IPS DF 6.9 (cell line): ENCODE measurements at regions not wholly inside any gene's neighbourhood (a gene's known extent, or its start where the extent isn't known, plus 50 kb on each side); places are given as distances from the start of the nearest gene placed in this dataset.
"Not testable (repeated sequence)": the region's sequence is repeated elsewhere in the genome, so short reads cannot be mapped to it uniquely, and the experiment has no call there.

Experiments
- DNase-seq: peaks from one replicate; pipeline ENCODE4 v3.0.0-alpha.2; 2013; ENCODE audit warnings: low read depth, low spot score
- H3K27ac ChIP-seq: one replicate; pipeline ENCODE4 v1.5.1; 2013; ENCODE audit warnings: low read length, control low read depth
- H3K27me3 ChIP-seq: 2 replicates; pipeline ENCODE4 v1.6.1; 2013; ENCODE audit warnings: mild to moderate bottlenecking, low read length; ENCODE audit not compliant: control insufficient read depth, insufficient read depth
- H3K36me3 ChIP-seq: 2 replicates; pipeline ENCODE4 v1.6.1; 2013; ENCODE audit warnings: low read length; ENCODE audit not compliant: control insufficient read depth, insufficient read depth
- H3K4me1 ChIP-seq: 2 replicates; pipeline ENCODE4 v1.6.1; 2013; ENCODE audit warnings: low read length; ENCODE audit not compliant: control insufficient read depth, insufficient read depth
- H3K4me3 ChIP-seq: 2 replicates; pipeline ENCODE4 v1.5.1; 2013; ENCODE audit warnings: mild to moderate bottlenecking, low read length
- H3K9me3 ChIP-seq: 2 replicates; pipeline ENCODE4 v1.6.1; 2013; ENCODE audit warnings: low read length, inconsistent platforms; ENCODE audit not compliant: control insufficient read depth, insufficient read depth
- WGBS: extraction: QIAGEN DNeasy Blood & Tissue Kit; methylation state at CpG from one replicate; pipeline ENCODE4 v1.1.7; 2013; ENCODE audit warnings: mixed read lengths, missing lambda C conversion rate; ENCODE audit not compliant: insufficient read length, insufficient coverage; 5-methylcytosine and 5-hydroxymethylcytosine counted together

DNA sequence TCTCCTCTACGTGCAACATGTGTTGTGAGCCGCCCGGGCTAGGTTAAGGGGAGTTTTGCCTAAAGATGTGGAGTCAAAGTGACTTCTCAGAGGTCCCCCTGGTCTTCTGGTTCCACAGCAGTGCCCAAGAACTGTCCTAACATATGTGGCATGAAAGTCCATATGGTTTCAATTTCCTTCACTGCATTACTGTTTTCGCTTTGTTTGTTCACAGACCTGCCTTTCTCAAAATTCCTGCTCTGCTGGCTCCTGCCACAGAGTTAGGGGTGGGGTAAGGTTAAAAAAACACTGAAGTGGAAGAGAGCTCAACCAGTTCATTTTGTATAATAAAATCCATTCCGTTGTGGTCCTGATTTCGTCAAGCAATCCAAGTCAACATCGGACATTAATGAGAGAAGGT lies 289.4 kb downstream of the DMAC1 start:
- no peaks in the 10 kb centered on the region for H3K4me1 ChIP-seq
- no peaks in the 10 kb centered on the region for H3K36me3 ChIP-seq
- WGBS: no CpG with 5 or more reads among the region's 7 CpGs
- H3K27ac ChIP-seq: no peak overlapping the region
- no peaks in the 10 kb centered on the region; the same call in 1 of the 2 replicates for H3K9me3 ChIP-seq
- no peaks in the 10 kb centered on the region for H3K27me3 ChIP-seq
- no peak overlapping the region for H3K4me3 ChIP-seq
- DNase-seq: no peak

DNA sequence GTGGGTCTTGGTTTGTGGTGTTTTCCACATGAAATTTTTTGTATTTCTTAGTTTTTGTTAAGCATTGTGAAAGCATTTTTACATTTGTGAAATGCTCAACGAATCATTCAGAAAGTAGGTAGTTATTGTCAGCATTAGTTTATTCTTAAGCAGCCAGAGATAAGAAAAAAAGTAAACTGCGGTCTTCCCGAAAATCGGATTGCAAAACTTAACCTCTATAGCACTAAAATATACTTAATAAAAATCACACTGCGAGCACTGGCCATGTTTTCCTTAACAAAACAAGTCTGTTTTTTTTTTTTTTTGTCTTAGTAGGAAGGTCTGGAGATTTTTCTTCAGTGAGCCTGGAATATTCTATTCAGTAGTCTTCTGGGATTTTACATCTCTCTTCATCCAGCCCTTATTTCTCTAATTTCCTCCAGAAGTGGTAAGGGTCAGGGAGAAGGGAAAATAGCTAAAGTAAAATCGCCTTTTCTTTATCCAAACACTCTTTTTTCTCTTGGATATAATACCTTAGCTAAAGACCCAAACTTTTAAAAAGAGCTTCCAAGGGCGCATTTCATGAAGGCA lies 289.9 kb downstream of the DMAC1 start:
- H3K36me3 ChIP-seq: no peaks in the 10 kb centered on the region
- H3K4me3 ChIP-seq: no peak overlapping the region
- no peaks in the 10 kb centered on the region for H3K4me1 ChIP-seq
- H3K9me3 ChIP-seq: no peaks in the 10 kb centered on the region; the same call in 1 of the 2 replicates
- WGBS: no CpG with 5 or more reads among the region's 7 CpGs
- no peak for DNase-seq
- no peaks in the 10 kb centered on the region for H3K27me3 ChIP-seq
- H3K27ac ChIP-seq: no peak overlapping the region

GRCh38 chr9:7508516-7508915 lies 291.1 kb downstream of the DMAC1 start:
- H3K4me1 ChIP-seq: no peaks in the 10 kb centered on the region
- no CpG with 5 or more reads among the region's 1 CpG for WGBS
- no peaks in the 10 kb centered on the region for H3K27me3 ChIP-seq
- H3K9me3 ChIP-seq: no peaks in the 10 kb centered on the region; the same call in 1 of the 2 replicates
- no peak overlapping the region for H3K4me3 ChIP-seq
- DNase-seq: no peak
- no peaks in the 10 kb centered on the region for H3K36me3 ChIP-seq
- H3K27ac ChIP-seq: no peak overlapping the region

DNA sequence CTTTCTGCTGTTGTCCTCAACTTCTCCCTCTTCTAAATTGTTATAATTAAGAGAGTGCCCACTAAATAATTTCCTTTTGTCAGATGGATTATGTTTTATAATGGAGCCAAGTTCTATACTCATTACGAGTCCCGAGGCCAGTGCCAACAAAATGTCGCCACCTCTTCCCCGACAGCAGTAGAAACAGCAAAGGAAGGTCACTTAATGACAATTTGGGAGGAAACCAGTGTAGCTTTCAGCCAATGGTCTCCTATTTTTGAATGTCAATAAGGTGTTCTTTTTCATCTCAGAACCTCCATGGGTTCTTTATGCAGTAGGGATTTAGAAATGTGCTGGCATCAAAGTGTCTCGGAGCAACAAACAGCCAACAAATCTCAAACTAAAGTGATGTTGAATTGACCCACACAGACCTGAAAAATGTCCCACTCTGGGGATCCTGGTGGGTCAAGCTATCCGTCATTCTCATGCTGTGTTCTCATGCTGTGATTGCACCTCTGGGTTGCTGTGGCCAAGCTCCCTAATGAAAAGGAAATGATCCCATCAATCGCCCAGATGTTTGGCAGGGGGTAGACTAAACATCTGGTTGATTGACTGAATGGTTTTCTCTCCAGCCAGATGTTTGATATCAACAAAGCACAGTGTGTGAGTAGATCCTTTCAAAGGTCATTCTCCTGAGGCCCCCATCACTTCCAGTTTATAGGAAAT lies 291.9 kb downstream of the DMAC1 start:
- Histone ChIP-seq H3K4me3 (no peak overlapping the region), H3K9me3 (no peaks in the 10 kb centered on the region; the same call in 1 of the 2 replicates), H3K27me3 (no peaks in the 10 kb centered on the region), H3K27ac (no peak overlapping the region), H3K4me1 (no peaks in the 10 kb centered on the region), H3K36me3 (no peaks in the 10 kb centered on the region)
- DNase-seq: no peak
- no CpG with 5 or more reads among the region's 7 CpGs for WGBS

- Histone ChIP-seq H3K36me3 (no peaks in the 10 kb centered on the region), H3K4me3 (no peak overlapping the region), H3K4me1 (no peaks in the 10 kb centered on the region), H3K27ac (no peak overlapping the region), H3K9me3 (no peaks in the 10 kb centered on the region; the same call in 1 of the 2 replicates), H3K27me3 (no peaks in the 10 kb centered on the region)
- WGBS: no CpG with 5 or more reads among the region's 2 CpGs
- DNase-seq: no peak
Measured at GRCh38 chr9:7507026-7507425, 292.6 kb downstream of the DMAC1 start.

DNA sequence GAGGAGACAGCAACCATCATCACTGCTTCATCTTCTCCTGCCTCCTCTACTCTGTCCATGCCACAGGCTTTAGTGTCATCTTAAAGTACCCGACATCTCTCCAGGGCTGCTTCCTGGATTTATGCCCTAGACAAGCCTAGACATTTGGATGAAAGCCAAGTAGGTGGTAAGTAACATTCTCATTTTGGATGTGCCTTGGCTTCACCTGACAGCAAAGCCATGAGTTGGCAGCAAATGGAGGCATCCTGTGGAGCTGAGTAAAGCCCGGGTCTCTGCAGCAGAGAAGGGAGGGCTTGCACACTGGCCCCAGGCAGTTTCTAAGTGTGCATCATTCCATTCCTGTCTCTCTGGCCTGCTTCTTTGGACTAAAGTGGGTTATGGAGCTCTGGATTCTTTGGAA lies 299.1 kb downstream of the DMAC1 start:
- Histone ChIP-seq H3K4me3 (no peak overlapping the region), H3K27ac (no peak overlapping the region), H3K4me1 (no peaks in the 10 kb centered on the region), H3K36me3 (no peaks in the 10 kb centered on the region), H3K27me3 (no peaks in the 10 kb centered on the region), H3K9me3 (no peaks in the 10 kb centered on the region)
- DNase-seq: no peak
- no CpG with 5 or more reads among the region's 2 CpGs for WGBS

GRCh38 chr9:7491641-7492040 lies 307.9 kb downstream of the DMAC1 start:
- Histone ChIP-seq H3K27me3 (no peaks in the 10 kb centered on the region), H3K27ac (no peak overlapping the region), H3K36me3 (no peaks in the 10 kb centered on the region), H3K4me1 (no peaks in the 10 kb centered on the region), H3K4me3 (no peak overlapping the region), H3K9me3 (no peaks in the 10 kb centered on the region)
- WGBS: no CpG with 5 or more reads among the region's 2 CpGs
- DNase-seq: no peak

DNA sequence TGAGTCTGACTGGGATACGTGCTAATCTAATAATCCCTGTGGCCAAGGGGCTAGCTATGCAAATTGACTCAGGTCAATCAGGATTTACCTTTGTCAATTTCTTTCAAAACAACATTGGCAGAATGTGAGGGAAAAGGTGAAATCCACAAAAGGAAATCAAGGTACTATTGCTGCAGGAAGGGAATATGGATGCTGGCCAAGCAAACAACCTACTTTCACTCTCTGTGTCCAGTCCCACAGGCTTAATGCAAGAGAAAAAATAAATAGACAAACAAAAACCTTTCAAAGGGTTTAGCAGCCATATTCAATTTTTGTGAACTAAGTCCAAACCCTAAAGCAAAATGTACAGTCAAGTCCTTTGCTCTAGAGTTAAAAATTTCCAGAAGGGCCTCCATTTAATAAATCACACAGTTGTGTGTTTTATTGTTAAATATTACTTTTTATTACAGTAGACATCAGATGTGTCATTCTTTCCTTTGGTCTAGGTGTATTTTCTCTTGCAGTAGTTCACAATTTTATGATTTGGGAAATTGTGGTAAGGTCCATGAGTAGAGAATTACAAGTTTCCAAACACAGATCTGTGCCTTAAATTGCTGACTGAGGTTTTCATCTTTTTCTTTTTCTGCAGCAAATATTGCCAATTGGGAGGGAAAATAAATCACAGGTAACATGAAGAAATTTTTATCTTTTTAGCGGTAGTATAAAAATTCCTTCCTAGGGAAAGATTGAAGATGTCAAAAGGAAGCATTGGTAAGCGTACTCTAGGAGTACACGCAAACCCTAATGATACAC lies 309.1 kb downstream of the DMAC1 start:
- Histone ChIP-seq H3K36me3 (no peaks in the 10 kb centered on the region), H3K4me3 (no peak overlapping the region), H3K27me3 (no peaks in the 10 kb centered on the region), H3K4me1 (no peaks in the 10 kb centered on the region), H3K9me3 (no peaks in the 10 kb centered on the region), H3K27ac (no peak overlapping the region)
- no CpG with 5 or more reads among the region's 4 CpGs for WGBS
- DNase-seq: no peak

- Histone ChIP-seq H3K36me3 (no peaks in the 10 kb centered on the region), H3K4me1 (no peaks in the 10 kb centered on the region), H3K9me3 (no peaks in the 10 kb centered on the region), H3K27me3 (no peaks in the 10 kb centered on the region), H3K4me3 (no peak overlapping the region), H3K27ac (no peak overlapping the region)
- DNase-seq: no peak
- no CpG with 5 or more reads among the region's 2 CpGs for WGBS
Measured at GRCh38 chr9:7489036-7489435, 310.5 kb downstream of the DMAC1 start.

DNA sequence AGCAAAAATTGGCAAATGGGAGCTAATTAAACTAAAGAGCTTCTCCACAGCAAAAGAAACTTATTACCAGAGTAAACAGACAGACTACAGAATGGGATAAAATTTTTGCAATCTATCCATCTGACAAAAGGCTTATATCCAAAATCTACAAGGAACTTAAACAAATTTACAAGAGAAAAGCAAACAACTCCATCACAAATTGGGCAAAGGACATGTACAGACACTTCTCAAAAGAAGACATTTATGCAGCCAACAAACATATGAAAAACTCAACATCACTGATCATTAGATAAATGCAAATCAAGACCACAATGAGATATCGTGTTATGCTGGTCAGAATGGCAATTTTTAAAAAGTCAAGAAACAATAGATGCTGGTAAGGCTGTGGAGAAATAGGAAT lies 315.6 kb downstream of the DMAC1 start:
- H3K36me3 ChIP-seq, H3K9me3 ChIP-seq, H3K4me3 ChIP-seq, H3K27ac ChIP-seq, H3K27me3 ChIP-seq, DNase-seq, H3K4me1 ChIP-seq: not testable (repeated sequence)
- WGBS: no CpG with 5 or more reads among the region's 1 CpG
